NCI-H510A (cell line): ENCODE measurements at regions not wholly inside any gene's neighbourhood (a gene's known extent, or its start where the extent isn't known, plus 50 kb on each side); places are given as distances from the start of the nearest gene placed in this dataset.
"Not testable (repeated sequence)": the region's sequence is repeated elsewhere in the genome, so short reads cannot be mapped to it uniquely, and the experiment has no call there.

ENCODE experiments used
- DNase-seq: peaks from one replicate; lab custom pipeline; 2025; lab: John Stamatoyannopoulos, UW

- DNase-seq = no peak
Observed at GRCh38 chr11:19625438-19625837, 87.2 kb upstream of the NAV2 start.

- no peak for DNase-seq
Observed at GRCh38 chr11:19617696-19618523, 94.7 kb upstream of the NAV2 start.

GRCh38 chr11:19615341-19616183 lies 97.1 kb upstream of the NAV2 start:
- no peak for DNase-seq

GRCh38 chr11:19614370-19614940 lies 98.2 kb upstream of the NAV2 start:
- no peak for DNase-seq

- DNase-seq = not testable (repeated sequence)
Observed at GRCh38 chr11:19612025-19612424, 100.6 kb upstream of the NAV2 start.

GRCh38 chr11:19607656-19608360 lies 104.8 kb upstream of the NAV2 start:
- no peak for DNase-seq

- DNase-seq = no peak
Observed at GRCh38 chr11:19606856-19607655, 105.6 kb upstream of the NAV2 start.

- DNase-seq = no peak
Observed at GRCh38 chr11:19605520-19606371, 106.9 kb upstream of the NAV2 start.

- DNase-seq = no peak
Observed at GRCh38 chr11:19604679-19605375, 107.8 kb upstream of the NAV2 start.

- no peak for DNase-seq
Observed at GRCh38 chr11:19603771-19604170, 108.9 kb upstream of the NAV2 start.

GRCh38 chr11:19602891-19603290 lies 109.7 kb upstream of the NAV2 start:
- DNase-seq = no peak

GRCh38 chr11:19602406-19602805 lies 110.2 kb upstream of the NAV2 start:
- DNase-seq = no peak

GRCh38 chr11:19601235-19601634 lies 111.4 kb upstream of the NAV2 start:
- no peak for DNase-seq

GRCh38 chr11:19599681-19600080 lies 113.0 kb upstream of the NAV2 start:
- DNase-seq = no peak

GRCh38 chr11:19598876-19599486 lies 113.7 kb upstream of the NAV2 start:
- DNase-seq = no peak

- no peak for DNase-seq
Observed at GRCh38 chr11:19598456-19598855, 114.2 kb upstream of the NAV2 start.

GRCh38 chr11:19597876-19598275 lies 114.8 kb upstream of the NAV2 start:
- no peak for DNase-seq

- no peak for DNase-seq
Observed at GRCh38 chr11:19597206-19597605, 115.4 kb upstream of the NAV2 start.
